ENCODE measurements at regions not wholly inside any gene's neighbourhood (a gene's known extent, or its start where the extent isn't known, plus 50 kb on each side); places are given as distances from the start of the nearest gene placed in this dataset.

DNA sequence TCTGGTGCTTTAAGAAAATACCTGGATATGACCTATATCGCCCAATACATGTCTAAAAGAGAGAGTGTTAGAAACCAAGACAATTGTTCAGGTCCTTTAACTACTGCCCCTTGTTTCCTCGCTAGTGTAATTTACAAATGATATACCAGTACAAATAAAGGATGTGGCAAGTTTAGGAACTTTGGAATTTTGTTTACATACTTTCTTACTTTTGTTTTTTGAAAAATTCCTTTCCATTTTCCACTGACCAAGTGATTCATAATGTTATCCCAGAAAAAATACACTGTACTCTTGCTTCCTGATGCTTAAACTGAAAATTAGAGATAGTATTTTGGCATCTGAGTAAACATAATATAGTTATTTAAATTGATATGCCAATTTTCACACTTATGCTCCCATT, 96.8 kb upstream of the CSNK1A1L start:
- H3K4me1 ChIP-seq (ENCODE audit: control insufficient read depth, low read length), result no peaks in the 10 kb centered on the region
- H3K27ac ChIP-seq (ENCODE audit: low read depth, low read length), result no peak overlapping the region
- H3K27me3 ChIP-seq (ENCODE audit: control insufficient read depth, low read length), result no peaks in the 10 kb centered on the region
- H3K9me2 ChIP-seq (replicated peaks; ENCODE audit: control insufficient read depth, low read length), result no peaks in the 10 kb centered on the region
- H3K4me3 ChIP-seq (ENCODE audit: low read length), result no peak overlapping the region
- H3K4me2 ChIP-seq (ENCODE audit: low read length), result no peak overlapping the region
- no peaks in the 10 kb centered on the region for H3F3A ChIP-seq (ENCODE audit: control insufficient read depth, insufficient read depth)
- H3K36me3 ChIP-seq (ENCODE audit: control insufficient read depth, low read length), result no peaks in the 10 kb centered on the region
- TF ChIP-seq, protein P1, sequence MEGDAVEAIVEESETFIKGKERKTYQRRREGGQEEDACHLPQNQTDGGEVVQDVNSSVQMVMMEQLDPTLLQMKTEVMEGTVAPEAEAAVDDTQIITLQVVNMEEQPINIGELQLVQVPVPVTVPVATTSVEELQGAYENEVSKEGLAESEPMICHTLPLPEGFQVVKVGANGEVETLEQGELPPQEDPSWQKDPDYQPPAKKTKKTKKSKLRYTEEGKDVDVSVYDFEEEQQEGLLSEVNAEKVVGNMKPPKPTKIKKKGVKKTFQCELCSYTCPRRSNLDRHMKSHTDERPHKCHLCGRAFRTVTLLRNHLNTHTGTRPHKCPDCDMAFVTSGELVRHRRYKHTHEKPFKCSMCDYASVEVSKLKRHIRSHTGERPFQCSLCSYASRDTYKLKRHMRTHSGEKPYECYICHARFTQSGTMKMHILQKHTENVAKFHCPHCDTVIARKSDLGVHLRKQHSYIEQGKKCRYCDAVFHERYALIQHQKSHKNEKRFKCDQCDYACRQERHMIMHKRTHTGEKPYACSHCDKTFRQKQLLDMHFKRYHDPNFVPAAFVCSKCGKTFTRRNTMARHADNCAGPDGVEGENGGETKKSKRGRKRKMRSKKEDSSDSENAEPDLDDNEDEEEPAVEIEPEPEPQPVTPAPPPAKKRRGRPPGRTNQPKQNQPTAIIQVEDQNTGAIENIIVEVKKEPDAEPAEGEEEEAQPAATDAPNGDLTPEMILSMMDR (IDR thresholded peaks at IDR 0.05; ENCODE audit: low read depth, low read length, poor library complexity, severe bottlenecking), result no peak
- no peak for TF ChIP-seq EZH2phosphoT487 (IDR thresholded peaks at IDR 0.05; ENCODE audit: borderline replicate concordance, low read length)
- no peaks in the 10 kb centered on the region for H3K79me2 ChIP-seq (ENCODE audit: control insufficient read depth, low read length)
- no peaks in the 10 kb centered on the region for H3K9me3 ChIP-seq (ENCODE audit: control insufficient read depth, insufficient read depth, low read length)
- H4K20me1 ChIP-seq (ENCODE audit: control insufficient read depth, insufficient read depth, low read depth, low read length), result no peaks in the 10 kb centered on the region

GRCh38 chr13:37201081-37201480, 95.6 kb upstream of the CSNK1A1L start:
- no peak overlapping the region for H3K27ac ChIP-seq (ENCODE audit: low read depth, low read length)

DNA sequence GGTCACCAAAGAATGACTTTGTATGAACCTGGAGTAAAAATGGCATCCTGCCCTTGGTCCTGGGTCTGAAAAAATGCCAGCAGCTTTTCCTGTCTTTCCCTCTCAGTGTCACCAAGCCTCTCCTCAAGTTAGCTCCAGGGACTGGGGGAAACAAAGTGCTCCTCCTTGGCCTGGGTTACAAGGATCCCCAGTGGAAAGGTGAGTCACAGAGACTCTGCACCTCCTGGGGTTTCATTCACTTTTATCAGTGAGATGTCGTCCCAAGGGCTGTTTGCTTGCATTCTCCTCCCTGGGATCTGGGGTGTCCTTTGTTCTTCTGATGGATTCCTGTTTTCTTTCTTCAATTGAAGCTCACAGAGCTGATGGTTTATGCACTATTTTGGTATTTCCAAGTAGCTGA, 93.2 kb upstream of the CSNK1A1L start:
- H3K4me1 ChIP-seq (ENCODE audit: control insufficient read depth, low read length), result no peaks in the 10 kb centered on the region
- no peak overlapping the region for H3K4me2 ChIP-seq (ENCODE audit: low read length)
- no peaks in the 10 kb centered on the region for H3K79me2 ChIP-seq (ENCODE audit: control insufficient read depth, low read length)
- H3F3A ChIP-seq (ENCODE audit: control insufficient read depth, insufficient read depth), result no peaks in the 10 kb centered on the region
- H3K4me3 ChIP-seq (ENCODE audit: low read length), result no peak overlapping the region
- H3K36me3 ChIP-seq (ENCODE audit: control insufficient read depth, low read length), result no peaks in the 10 kb centered on the region
- H4K20me1 ChIP-seq (ENCODE audit: control insufficient read depth, insufficient read depth, low read depth, low read length), result no peaks in the 10 kb centered on the region
- H3K9me3 ChIP-seq (ENCODE audit: control insufficient read depth, insufficient read depth, low read length), result no peaks in the 10 kb centered on the region
- no peaks in the 10 kb centered on the region for H3K27me3 ChIP-seq (ENCODE audit: control insufficient read depth, low read length)
- no peak for TF ChIP-seq EZH2phosphoT487 (IDR thresholded peaks at IDR 0.05; ENCODE audit: borderline replicate concordance, low read length)
- TF ChIP-seq, protein P1 (IDR thresholded peaks at IDR 0.05; ENCODE audit: low read depth, low read length, poor library complexity, severe bottlenecking), result no peak
- H3K9me2 ChIP-seq (replicated peaks; ENCODE audit: control insufficient read depth, low read length), result no peaks in the 10 kb centered on the region
- no peak overlapping the region for H3K27ac ChIP-seq (ENCODE audit: low read depth, low read length)

More at GRCh38 chr13:37201081-37201480, 95.6 kb upstream of the CSNK1A1L start:
- Histone ChIP-seq H3K27me3 (ENCODE audit: control insufficient read depth, low read length) (no peaks in the 10 kb centered on the region), H3K4me1 (ENCODE audit: control insufficient read depth, low read length) (no peaks in the 10 kb centered on the region), H3K9me2 (replicated peaks; ENCODE audit: control insufficient read depth, low read length) (no peaks in the 10 kb centered on the region), H3K4me2 (ENCODE audit: low read length) (no peak overlapping the region), H4K20me1 (ENCODE audit: control insufficient read depth, insufficient read depth, low read depth, low read length) (no peaks in the 10 kb centered on the region), H3K9me3 (ENCODE audit: control insufficient read depth, insufficient read depth, low read length) (no peaks in the 10 kb centered on the region), H3K79me2 (ENCODE audit: control insufficient read depth, low read length) (no peaks in the 10 kb centered on the region), H3K4me3 (ENCODE audit: low read length) (no peak overlapping the region), H3K36me3 (ENCODE audit: control insufficient read depth, low read length) (no peaks in the 10 kb centered on the region), H3F3A (ENCODE audit: control insufficient read depth, insufficient read depth) (no peaks in the 10 kb centered on the region)
- TF ChIP-seq EZH2phosphoT487 (IDR thresholded peaks at IDR 0.05; ENCODE audit: borderline replicate concordance, low read length), result no peak
- TF ChIP-seq, protein P1 (IDR thresholded peaks at IDR 0.05; ENCODE audit: low read depth, low read length, poor library complexity, severe bottlenecking), result no peak

All from DOHH2 (cell line).